SK-N-SH (cell line): ENCODE measurements at regions not wholly inside any gene's neighbourhood (a gene's known extent, or its start where the extent isn't known, plus 50 kb on each side); places are given as distances from the start of the nearest gene placed in this dataset.

Experiments
- CTCF ChIA-PET: fragments of 300-600, 350-600 bp; formaldehyde crosslinking; extraction: SDS; loops from one replicate; lab custom pipeline; 2021; lab: Yijun Ruan, JAX
- POLR2A ChIA-PET: fragments of 350-600 bp; sonication (Branson Sonifier 250); formaldehyde crosslinking; extraction: SDS; loops from one replicate; lab custom pipeline; 2020; ENCODE audit warnings: antibody characterized with exemption, inconsistent platforms; lab: Yijun Ruan, JAX
- DNase-seq: peaks from one replicate; pipeline ENCODE4 v3.0.0; 2012
- H2AFZ ChIP-seq: fragments of 200-600 bp; sonication (generic); 2 replicates; pipeline ENCODE4 v1.8.1; 2016; ENCODE audit warnings: antibody characterized with exemption, mild to moderate bottlenecking, low read depth
- H3F3A ChIP-seq: fragments of 200-600 bp; sonication (generic); replicated peaks from 2 replicates; pipeline ENCODE3; 2016; ENCODE audit warnings: antibody characterized with exemption, mild to moderate bottlenecking; ENCODE audit not compliant: insufficient read depth
- H3K27ac ChIP-seq, 2 experiments: fragments of 200-500 bp in 1 of 2; fragments of 200-600 bp in 1 of 2; sonication (Bioruptor generic) in 1 of 2; sonication (generic), shearing (Covaris generic) in 1 of 2; 2 replicates each; pipeline versions ENCODE4 v1.5.1 to v1.6.1; 2014 to 2016; ENCODE audit warnings: low read depth in 2 of 2, inconsistent platforms in 1 of 2, low read length in 1 of 2, mild to moderate bottlenecking in 1 of 2, mixed read lengths in 1 of 2
- H3K27me3 ChIP-seq: fragments of 200-600 bp; sonication (generic), shearing (Covaris generic); 2 replicates; pipeline ENCODE4 v1.6.1; 2016; ENCODE audit warnings: mixed run types; ENCODE audit not compliant: insufficient read depth
- H3K36me3 ChIP-seq, 2 experiments: fragments of 200-500 bp in 1 of 2; fragments of 200-600 bp in 1 of 2; sonication (Bioruptor generic) in 1 of 2; sonication (generic) in 1 of 2; replicated peaks in 1 of 2; 2 replicates each; pipeline versions ENCODE3 to v1.5.1; 2014 to 2016; ENCODE audit warnings: low read length in 1 of 2, mild to moderate bottlenecking in 1 of 2; ENCODE audit not compliant: insufficient read depth in 2 of 2, control insufficient read depth in 1 of 2
- H3K4me1 ChIP-seq, 2 experiments: fragments of 200-500 bp in 1 of 2; fragments of 200-600 bp in 1 of 2; sonication (Bioruptor generic) in 1 of 2; sonication (generic), shearing (Covaris generic) in 1 of 2; 2 replicates each; pipeline versions ENCODE4 v1.5.1 to v1.6.1; 2014 to 2016; ENCODE audit warnings: low read depth in 1 of 2, low read length in 1 of 2, mixed run types in 1 of 2; ENCODE audit not compliant: insufficient read depth in 2 of 2, control insufficient read depth in 1 of 2
- H3K4me2 ChIP-seq: fragments of 200-600 bp; sonication (generic), shearing (Covaris generic); 2 replicates; pipeline ENCODE4 v1.6.1; 2017; ENCODE audit warnings: mixed run types
- H3K4me3 ChIP-seq, 2 experiments: fragments of 200-500 bp in 1 of 2; fragments of 200-600 bp in 1 of 2; sonication (Bioruptor generic) in 1 of 2; sonication (generic), shearing (Covaris generic) in 1 of 2; 2 replicates each; pipeline versions ENCODE4 v1.5.1 to v1.8.1; 2014 to 2016; ENCODE audit warnings: low read depth in 2 of 2, inconsistent platforms in 1 of 2, low read length in 1 of 2, mild to moderate bottlenecking in 1 of 2, mixed read lengths in 1 of 2, moderate library complexity in 1 of 2
- H3K79me2 ChIP-seq: fragments of 200-600 bp; sonication (generic); 2 replicates; pipeline ENCODE4 v1.8.1; 2017; ENCODE audit warnings: mild to moderate bottlenecking; ENCODE audit not compliant: insufficient read depth
- H3K9ac ChIP-seq: fragments of 200-600 bp; sonication (generic); 2 replicates; pipeline ENCODE4 v1.6.1; 2017; ENCODE audit warnings: mixed run types
- H3K9me2 ChIP-seq: fragments of 200-600 bp; sonication (generic); 2 replicates; pipeline ENCODE4 v1.6.1; 2017; ENCODE audit warnings: mixed run types
- H3K9me3 ChIP-seq: fragments of 200-600 bp; sonication (generic); 2 replicates; pipeline ENCODE4 v1.6.1; 2017; ENCODE audit warnings: mixed run types, mild to moderate bottlenecking, moderate library complexity
- H4K20me1 ChIP-seq: fragments of 200-600 bp; sonication (generic); 2 replicates; pipeline ENCODE4 v1.6.1; 2017; ENCODE audit warnings: mild to moderate bottlenecking, mixed run types; ENCODE audit not compliant: insufficient read depth
- CTCF ChIP-seq: fragments of 200-600 bp; sonication (generic); IDR thresholded peaks from 2 replicates; pipeline ENCODE4 v1.6.1; 2017; ENCODE audit warnings: antibody characterized with exemption, mild to moderate bottlenecking, moderate library complexity
- ELF1 ChIP-seq: IDR thresholded peaks from 2 replicates; pipeline ENCODE4 v1.4.0; 2012
- EP300 ChIP-seq, 2 experiments: IDR thresholded peaks; 2 replicates each; pipeline versions ENCODE4 v1.4.0 to v1.6.1; 2012; ENCODE audit warnings: borderline replicate concordance in 1 of 2, low read depth in 1 of 2, low read length in 1 of 2
- EZH2phosphoT487 ChIP-seq: fragments of 200-600 bp; sonication (generic); IDR thresholded peaks from 2 replicates; pipeline ENCODE4 v1.6.1; 2017; ENCODE audit warnings: low read depth, mixed run types, mild to moderate bottlenecking, antibody characterized with exemption, moderate library complexity, borderline replicate concordance
- FOSL2 ChIP-seq: IDR thresholded peaks from 2 replicates; pipeline ENCODE4 v1.4.0; 2012; ENCODE audit warnings: low read depth, mild to moderate bottlenecking, moderate library complexity, borderline replicate concordance
- GATA2 ChIP-seq: sonication (generic); formaldehyde crosslinking; IDR thresholded peaks from 2 replicates; pipeline ENCODE4 v1.5.0; 2020; ENCODE audit warnings: mild to moderate bottlenecking, missing genetic modification reagents
- NFIC ChIP-seq: IDR thresholded peaks from 2 replicates; pipeline ENCODE4 v1.4.0; 2012; ENCODE audit warnings: borderline replicate concordance
- SMC3 ChIP-seq: IDR thresholded peaks from 2 replicates; pipeline ENCODE4 v1.6.1; 2012; ENCODE audit warnings: low read depth, low read length, improper control_type of control experiment
- TAF1 ChIP-seq: IDR thresholded peaks from 2 replicates; pipeline ENCODE4 v1.6.1; 2012; ENCODE audit warnings: low read depth, mild to moderate bottlenecking, low read length, moderate library complexity, borderline replicate concordance
- TEAD4 ChIP-seq: IDR thresholded peaks from 2 replicates; pipeline ENCODE4 v1.4.0; 2012; ENCODE audit warnings: mild to moderate bottlenecking, borderline replicate concordance; ENCODE audit not compliant: insufficient read depth
- USF1 ChIP-seq: IDR thresholded peaks from 2 replicates; pipeline ENCODE4 v1.4.0; 2012; ENCODE audit warnings: low read depth, borderline replicate concordance
- ZBTB33 ChIP-seq: IDR thresholded peaks from 2 replicates; pipeline ENCODE4 v1.4.0; 2012; ENCODE audit warnings: low read depth, borderline replicate concordance
- WGBS: methylation state at CpG from one replicate; pipeline ENCODE4 v1.1.6; 2017; ENCODE audit warnings: low lambda C conversion rate; 5-methylcytosine and 5-hydroxymethylcytosine counted together
- TF ChIP-seq, protein P1 (sequence below): IDR thresholded peaks from 2 replicates; pipeline ENCODE4 v1.4.0; 2012; ENCODE audit warnings: low read depth
- TF ChIP-seq, protein P2 (sequence below): IDR thresholded peaks from 2 replicates; pipeline ENCODE4 v1.6.1; 2012; ENCODE audit warnings: mild to moderate bottlenecking, low read depth, low read length, moderate library complexity
- TF ChIP-seq, protein P3 (sequence below): fragments of 150-350 bp; IDR thresholded peaks from 2 replicates; pipeline ENCODE4 v1.6.1; 2016; ENCODE audit warnings: mild to moderate bottlenecking, low read depth, low read length

GRCh38 chr1:168987923-168988322 is 118.6 kb upstream of the ATP1B1 start:
- H3K27ac ChIP-seq: no peak overlapping the region
- H3F3A ChIP-seq: peaks cover 4% of the 10 kb centered on the region
- no peak overlapping the region for H2AFZ ChIP-seq
- DNase-seq: no peak
- no peak overlapping the region for H3K4me3 ChIP-seq
- no peaks in the 10 kb centered on the region for H3K4me1 ChIP-seq
- ChIA-PET CTCF (interaction anchor here (1.0 kb wide), 1 partner anchor 360 kb away, joined by 3 read pairs; no protein-coding TSS in a partner anchor), POLR2A (no interaction called here)
- no peaks in the 10 kb centered on the region for H3K79me2 ChIP-seq
- no peaks in the 10 kb centered on the region for H3K27me3 ChIP-seq
- 26% methylated on average over 2 of the region's 2 CpGs for WGBS
- H3K9ac ChIP-seq: no peak overlapping the region
- no peaks in the 10 kb centered on the region for H4K20me1 ChIP-seq
- no peaks in the 10 kb centered on the region for H3K9me2 ChIP-seq
- H3K4me2 ChIP-seq: no peak overlapping the region
- no peaks in the 10 kb centered on the region for H3K36me3 ChIP-seq
- no peaks in the 10 kb centered on the region for H3K9me3 ChIP-seq
- TF ChIP-seq ZBTB33 (no peak), TEAD4 (no peak), NFIC (no peak), FOSL2 (no peak), EP300 (IDR thresholded peaks at IDR 0.05; ENCODE audit: borderline replicate concordance in 1 of 2, low read depth in 1 of 2, low read length in 1 of 2) (no peak), ELF1 (no peak)
- TF ChIP-seq, protein P1, sequence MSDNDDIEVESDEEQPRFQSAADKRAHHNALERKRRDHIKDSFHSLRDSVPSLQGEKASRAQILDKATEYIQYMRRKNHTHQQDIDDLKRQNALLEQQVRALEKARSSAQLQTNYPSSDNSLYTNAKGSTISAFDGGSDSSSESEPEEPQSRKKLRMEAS: no peak
- TF ChIP-seq, all 33 proteins: peak for 0

DNA sequence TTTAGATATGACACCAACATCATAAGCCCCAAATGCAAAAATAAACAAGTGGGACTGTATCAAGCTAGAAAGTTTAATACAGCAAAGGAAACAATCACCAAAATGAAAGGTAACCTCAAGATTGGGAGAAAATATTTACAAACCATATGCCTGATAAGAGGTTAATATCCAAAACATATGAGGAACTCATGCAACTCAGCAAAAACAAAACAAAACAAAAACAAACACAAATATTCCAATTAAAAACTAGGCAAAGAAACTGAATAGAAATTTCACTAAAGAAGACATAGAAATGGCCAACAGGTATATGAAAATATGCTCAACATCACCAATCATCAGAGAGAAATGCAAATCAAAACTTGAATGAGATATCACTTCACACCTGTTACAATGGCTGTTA is 116.5 kb upstream of the ATP1B1 start:
- H2AFZ ChIP-seq: no peak overlapping the region
- no peaks in the 10 kb centered on the region for H3K79me2 ChIP-seq
- no peak overlapping the region for H3K4me3 ChIP-seq
- no peaks in the 10 kb centered on the region for H3K9me3 ChIP-seq
- no peak overlapping the region for H3K9ac ChIP-seq
- no peak overlapping the region for H3K27ac ChIP-seq
- CTCF ChIA-PET: no interaction called here
- no peaks in the 10 kb centered on the region for H3K9me2 ChIP-seq
- no peaks in the 10 kb centered on the region for H3K4me1 ChIP-seq
- H4K20me1 ChIP-seq: no peaks in the 10 kb centered on the region
- H3K4me2 ChIP-seq: no peak overlapping the region
- no peaks in the 10 kb centered on the region for H3K36me3 ChIP-seq
- no peak for DNase-seq
- H3F3A ChIP-seq: peaks cover 4% of the 10 kb centered on the region
- H3K27me3 ChIP-seq: no peaks in the 10 kb centered on the region
- POLR2A ChIA-PET: no interaction called here
- no peak for TF ChIP-seq ZBTB33
- TF ChIP-seq TAF1: no peak
- no peak for TF ChIP-seq GATA2 (CRISPR knock-in tag)
- TF ChIP-seq, protein P2, sequence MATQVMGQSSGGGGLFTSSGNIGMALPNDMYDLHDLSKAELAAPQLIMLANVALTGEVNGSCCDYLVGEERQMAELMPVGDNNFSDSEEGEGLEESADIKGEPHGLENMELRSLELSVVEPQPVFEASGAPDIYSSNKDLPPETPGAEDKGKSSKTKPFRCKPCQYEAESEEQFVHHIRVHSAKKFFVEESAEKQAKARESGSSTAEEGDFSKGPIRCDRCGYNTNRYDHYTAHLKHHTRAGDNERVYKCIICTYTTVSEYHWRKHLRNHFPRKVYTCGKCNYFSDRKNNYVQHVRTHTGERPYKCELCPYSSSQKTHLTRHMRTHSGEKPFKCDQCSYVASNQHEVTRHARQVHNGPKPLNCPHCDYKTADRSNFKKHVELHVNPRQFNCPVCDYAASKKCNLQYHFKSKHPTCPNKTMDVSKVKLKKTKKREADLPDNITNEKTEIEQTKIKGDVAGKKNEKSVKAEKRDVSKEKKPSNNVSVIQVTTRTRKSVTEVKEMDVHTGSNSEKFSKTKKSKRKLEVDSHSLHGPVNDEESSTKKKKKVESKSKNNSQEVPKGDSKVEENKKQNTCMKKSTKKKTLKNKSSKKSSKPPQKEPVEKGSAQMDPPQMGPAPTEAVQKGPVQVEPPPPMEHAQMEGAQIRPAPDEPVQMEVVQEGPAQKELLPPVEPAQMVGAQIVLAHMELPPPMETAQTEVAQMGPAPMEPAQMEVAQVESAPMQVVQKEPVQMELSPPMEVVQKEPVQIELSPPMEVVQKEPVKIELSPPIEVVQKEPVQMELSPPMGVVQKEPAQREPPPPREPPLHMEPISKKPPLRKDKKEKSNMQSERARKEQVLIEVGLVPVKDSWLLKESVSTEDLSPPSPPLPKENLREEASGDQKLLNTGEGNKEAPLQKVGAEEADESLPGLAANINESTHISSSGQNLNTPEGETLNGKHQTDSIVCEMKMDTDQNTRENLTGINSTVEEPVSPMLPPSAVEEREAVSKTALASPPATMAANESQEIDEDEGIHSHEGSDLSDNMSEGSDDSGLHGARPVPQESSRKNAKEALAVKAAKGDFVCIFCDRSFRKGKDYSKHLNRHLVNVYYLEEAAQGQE: no peak
- TF ChIP-seq SMC3: no peak
- TF ChIP-seq EZH2phosphoT487: no peak
- TF ChIP-seq, protein P3, sequence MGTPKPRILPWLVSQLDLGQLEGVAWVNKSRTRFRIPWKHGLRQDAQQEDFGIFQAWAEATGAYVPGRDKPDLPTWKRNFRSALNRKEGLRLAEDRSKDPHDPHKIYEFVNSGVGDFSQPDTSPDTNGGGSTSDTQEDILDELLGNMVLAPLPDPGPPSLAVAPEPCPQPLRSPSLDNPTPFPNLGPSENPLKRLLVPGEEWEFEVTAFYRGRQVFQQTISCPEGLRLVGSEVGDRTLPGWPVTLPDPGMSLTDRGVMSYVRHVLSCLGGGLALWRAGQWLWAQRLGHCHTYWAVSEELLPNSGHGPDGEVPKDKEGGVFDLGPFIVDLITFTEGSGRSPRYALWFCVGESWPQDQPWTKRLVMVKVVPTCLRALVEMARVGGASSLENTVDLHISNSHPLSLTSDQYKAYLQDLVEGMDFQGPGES: no peak
- TF ChIP-seq CTCF: no peak
- TF ChIP-seq USF1: no peak
